GM19193 (cell line): ENCODE measurements at regions not wholly inside any gene's neighbourhood (a gene's known extent, or its start where the extent isn't known, plus 50 kb on each side); places are given as distances from the start of the nearest gene placed in this dataset.

Experiments used
- POLR2A ChIP-seq: IDR thresholded peaks from 4 replicates; pipeline ENCODE4 v1.6.1; 2011; ENCODE audit not compliant: insufficient read depth, insufficient read length; ENCODE audit errors: extremely low read depth

DNA sequence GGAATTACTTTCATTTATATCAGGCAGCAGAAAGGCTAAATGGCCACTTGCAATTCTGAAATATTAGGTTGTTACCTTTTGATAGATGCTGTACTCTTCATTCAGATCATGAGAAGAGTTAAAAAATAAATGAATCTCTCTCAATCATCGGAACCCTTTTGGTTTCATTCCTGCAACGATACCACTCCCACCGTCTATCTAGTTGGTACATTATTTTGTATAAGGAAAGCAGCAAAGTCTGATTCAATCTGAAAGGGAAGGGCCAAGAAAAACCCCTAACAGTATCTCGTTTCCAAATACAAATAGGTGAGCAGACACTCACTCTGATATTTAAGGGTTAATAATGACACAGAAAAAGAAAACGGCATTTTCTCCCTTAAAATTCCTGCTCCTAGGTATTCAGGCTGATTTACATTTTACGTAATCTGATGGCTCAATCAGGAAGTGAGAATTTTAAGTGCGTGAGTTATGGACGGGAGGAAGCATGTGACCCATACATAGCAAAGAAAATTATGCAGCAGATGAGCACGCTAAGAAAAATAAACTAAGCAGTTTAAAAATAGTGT is 209.4 kb upstream of the KLF14 start:
- no peak for TF ChIP-seq POLR2A

- no peak for TF ChIP-seq POLR2A
Observed at GRCh38 chr7:130943981-130944380, 210.0 kb upstream of the KLF14 start.

DNA sequence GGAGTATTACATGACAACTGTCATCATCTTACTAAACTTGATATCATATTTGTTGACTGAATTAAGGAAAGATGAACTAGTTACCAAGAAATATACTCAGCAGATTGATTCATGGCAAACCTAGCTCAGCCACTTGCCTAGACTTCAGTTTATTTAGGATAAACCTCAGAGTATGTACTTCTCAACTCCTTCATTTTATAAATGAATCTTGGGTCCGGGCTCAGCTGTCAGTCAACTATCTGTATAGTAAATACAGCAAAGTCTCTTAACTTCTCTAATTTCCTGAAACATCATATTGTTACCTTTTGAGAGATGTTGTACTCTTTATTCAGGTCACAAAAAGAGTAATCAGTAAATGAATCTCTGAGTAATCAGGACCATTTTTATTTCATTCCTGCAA is 211.0 kb upstream of the KLF14 start:
- no peak for TF ChIP-seq POLR2A

DNA sequence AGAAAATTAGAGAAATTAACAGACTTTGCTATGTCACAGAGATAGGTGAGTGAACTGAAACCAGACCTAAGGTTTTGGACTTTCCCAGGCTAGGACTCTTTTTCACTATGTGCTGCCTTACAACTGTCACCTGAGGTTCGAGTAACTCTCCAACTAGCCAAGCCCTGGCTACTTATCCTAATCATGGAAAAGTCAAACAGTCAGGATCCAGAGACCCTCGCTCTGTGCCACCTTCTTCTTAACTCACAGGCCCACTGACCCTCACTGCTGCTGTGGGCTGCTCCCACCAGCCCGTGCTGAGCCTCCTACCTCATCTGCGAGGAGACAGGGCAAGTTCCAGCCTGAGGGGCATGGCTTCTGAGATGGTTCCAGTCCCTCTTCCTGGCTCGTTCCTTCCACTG is 211.4 kb upstream of the KLF14 start:
- TF ChIP-seq POLR2A = peak; percentile 16

DNA sequence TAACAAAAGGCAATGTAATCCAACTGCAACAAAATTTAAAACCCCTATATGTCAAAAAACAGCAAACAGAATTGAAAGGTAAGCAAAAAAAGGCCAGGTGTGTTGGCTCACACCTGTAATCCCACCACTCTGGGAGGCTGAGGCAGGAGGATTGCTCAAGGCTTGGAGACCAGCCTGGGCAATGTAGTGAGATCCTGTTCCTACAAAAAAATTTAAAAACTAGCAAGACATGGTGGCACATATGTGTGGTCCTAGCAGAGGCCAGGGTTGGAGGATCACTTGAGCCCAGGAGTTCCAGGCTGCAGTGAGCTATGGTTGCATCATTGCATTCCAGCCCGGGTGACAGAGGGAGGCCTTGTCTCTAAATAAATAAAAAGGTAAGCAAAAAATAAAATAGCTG is 212.1 kb upstream of the KLF14 start:
- no peak for TF ChIP-seq POLR2A

DNA sequence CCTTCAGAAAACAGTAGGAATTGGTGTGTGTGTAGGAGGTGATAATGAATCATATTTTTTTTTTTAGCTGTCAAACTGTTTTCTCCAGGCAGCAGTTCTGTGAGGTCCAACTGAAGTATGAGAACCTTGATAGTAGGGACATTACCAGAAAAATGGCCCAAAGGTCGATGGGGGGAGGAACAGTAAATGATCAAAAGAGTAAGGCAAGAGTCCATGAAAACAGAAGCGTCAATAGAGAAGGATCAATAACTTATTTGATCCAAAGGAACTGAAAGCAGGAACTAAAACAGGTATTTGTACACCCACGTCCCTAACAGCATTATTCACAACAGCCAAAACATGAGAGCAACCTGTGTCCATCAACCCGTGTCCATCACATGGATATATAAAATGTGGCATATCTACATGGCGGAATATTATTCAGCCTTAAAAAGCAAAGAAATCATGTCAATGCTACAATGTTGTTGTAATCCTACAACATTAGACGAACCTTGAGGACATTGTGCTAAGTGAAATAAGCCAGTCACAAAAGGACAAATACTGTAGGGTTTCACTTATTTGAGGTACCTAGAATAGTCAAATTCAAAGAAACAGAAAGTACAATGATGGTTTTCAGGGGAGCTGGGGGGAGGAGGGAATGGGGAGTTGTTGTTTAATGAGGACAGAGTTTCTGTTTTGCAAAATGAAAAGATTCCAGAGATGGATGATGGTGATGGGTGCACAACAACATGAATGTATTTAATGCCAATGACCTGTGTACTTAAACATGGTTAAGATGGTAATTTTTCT is 214.0 kb upstream of the KLF14 start:
- no peak for TF ChIP-seq POLR2A

GRCh38 chr7:130948822-130949221 is 214.8 kb upstream of the KLF14 start:
- TF ChIP-seq POLR2A = no peak

DNA sequence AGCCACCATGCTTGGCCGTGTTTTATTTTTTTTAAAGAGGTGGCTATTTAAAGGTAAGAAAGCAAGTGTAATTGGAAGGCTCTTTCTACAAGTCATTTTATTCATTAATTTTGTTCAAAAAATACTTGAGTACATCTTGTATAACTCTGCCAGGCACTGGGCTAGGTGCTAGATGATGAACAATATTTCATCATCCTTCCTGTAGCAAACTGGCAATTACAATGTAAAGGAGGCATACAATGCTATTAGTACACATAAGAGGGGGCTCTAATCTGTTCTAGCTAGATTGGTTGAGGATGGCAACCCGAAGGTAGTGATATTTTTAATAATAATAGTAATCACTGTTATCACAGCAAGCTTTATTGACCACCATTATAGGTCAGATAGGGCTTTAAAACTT is 215.5 kb upstream of the KLF14 start:
- TF ChIP-seq POLR2A = no peak

- TF ChIP-seq POLR2A = no peak
Observed at GRCh38 chr7:130950054-130950453, 216.0 kb upstream of the KLF14 start.

- peak; percentile 21 for TF ChIP-seq POLR2A
Observed at GRCh38 chr7:130950741-130951140, 216.7 kb upstream of the KLF14 start.

DNA sequence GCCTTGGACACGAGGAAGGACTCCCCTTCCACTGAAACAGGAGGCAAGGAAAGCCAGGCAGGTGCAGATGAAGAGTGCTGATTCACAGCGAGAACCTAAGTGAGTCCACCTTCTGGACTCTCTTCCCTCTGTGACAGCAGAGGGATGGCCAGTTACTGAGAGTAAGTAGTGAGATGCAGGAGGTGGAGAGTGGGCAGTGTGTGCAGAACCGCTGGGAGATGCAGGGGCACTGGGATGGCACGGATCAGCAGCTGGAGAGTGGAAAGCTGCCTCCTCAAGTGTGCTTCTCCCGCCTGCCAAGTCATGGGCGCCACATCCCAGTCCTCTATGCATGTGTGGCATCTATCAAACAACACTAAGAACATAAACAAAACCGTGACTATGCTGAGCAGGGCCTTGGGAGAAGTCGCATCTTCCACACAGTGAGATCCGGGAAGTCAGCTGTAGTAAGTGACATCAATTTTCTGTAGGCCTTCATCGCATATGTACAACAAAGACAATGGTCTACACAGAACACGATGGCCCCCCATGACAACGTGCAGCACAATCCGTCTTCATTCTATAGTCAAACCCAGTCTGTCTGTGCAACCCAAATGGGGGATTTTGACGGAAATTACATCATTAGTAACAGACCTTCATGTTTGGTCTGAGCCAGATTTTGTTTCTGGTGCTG is 217.4 kb upstream of the KLF14 start:
- TF ChIP-seq POLR2A = peak; percentile 10

DNA sequence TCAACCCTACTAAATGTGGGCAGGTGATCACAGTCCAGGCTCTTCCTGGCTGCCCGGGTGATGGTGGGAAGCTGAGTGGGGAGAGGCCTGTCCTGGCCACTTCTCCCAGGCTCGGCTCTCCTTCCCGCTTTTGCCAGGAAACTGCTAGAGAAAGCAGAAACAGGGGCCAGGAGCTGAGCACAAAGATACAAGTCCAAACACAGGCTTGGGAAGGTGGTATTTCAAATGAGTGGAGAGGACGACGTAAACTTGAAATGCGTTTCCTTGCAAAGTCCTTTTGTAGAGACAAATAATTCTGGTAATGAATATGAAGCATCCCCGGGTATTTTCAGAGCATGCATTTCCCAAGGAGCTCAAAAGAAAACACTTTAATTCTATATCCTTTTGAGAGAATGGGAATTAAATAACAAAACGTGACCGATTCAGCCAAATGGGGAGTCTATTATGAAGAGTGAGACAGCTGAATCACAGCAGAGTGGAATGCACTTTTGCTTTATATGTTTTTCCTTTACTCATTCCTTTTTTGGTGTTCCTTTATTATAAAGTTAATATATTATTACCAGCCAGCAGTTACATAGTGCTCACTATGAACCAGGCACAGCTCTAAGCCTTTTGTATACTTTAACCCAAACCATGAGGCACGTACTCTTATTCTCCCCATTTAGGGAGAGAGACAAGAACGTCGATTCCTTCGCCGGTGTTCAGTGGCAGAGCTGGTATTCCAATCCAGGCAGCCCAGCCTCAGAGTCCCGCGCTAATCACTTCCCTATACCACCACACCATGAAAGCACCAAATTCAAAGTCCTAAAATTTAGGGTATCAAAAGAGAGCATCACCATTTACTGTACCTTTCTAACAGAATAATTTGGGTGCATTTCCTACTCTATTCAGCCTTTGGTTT is 218.2 kb upstream of the KLF14 start:
- peak; percentile 14 for TF ChIP-seq POLR2A

DNA sequence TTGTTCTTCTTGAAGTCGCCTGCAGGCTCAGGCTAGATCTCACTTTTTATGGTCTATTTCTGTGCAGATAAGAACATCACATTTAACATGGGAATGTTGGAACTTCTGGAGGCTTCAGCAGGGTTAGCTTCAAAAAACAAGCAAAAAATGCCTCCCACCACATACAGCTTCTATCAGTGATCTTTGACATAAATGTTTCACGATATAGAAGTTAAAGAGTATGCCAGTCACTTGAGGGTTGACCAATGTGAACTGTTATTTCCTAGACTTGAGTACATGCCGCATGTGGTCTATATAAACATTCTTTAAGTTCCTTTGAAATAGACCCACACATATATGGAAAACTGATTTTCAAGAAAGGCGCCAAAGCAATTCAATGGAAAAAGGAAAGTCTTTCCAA is 219.2 kb upstream of the KLF14 start:
- TF ChIP-seq POLR2A = no peak

- TF ChIP-seq POLR2A = no peak
Observed at GRCh38 chr7:130954918-130955564, 221.0 kb upstream of the KLF14 start.

GRCh38 chr7:130955565-130955919 is 221.5 kb upstream of the KLF14 start:
- peak; percentile 29 for TF ChIP-seq POLR2A
